ENCODE measurements at regions not wholly inside any gene's neighbourhood (a gene's known extent, or its start where the extent isn't known, plus 50 kb on each side); places are given as distances from the start of the nearest gene placed in this dataset.

DNA sequence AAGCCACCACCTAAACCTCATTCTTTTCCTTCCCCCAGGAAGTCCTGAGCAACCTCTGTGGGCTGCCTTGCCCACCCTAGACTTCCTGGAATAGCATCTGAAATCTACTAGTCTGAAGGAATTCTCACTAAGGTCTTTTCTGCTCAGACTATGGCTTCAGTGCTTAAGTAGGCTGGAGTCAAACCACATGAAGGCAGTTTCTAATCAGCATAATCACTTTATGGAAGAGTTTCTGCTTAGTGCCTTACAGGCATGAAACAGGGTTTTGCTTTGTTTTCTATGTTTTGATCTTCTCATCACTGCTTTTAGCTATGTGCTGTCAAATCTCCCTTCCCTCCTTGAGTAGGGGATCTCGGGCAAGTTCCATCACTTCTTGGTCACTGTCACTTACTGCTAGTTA lies 117.7 kb downstream of the WT1 start:
- no peak for DNase-seq (ENCODE audit: low read depth)

DNA sequence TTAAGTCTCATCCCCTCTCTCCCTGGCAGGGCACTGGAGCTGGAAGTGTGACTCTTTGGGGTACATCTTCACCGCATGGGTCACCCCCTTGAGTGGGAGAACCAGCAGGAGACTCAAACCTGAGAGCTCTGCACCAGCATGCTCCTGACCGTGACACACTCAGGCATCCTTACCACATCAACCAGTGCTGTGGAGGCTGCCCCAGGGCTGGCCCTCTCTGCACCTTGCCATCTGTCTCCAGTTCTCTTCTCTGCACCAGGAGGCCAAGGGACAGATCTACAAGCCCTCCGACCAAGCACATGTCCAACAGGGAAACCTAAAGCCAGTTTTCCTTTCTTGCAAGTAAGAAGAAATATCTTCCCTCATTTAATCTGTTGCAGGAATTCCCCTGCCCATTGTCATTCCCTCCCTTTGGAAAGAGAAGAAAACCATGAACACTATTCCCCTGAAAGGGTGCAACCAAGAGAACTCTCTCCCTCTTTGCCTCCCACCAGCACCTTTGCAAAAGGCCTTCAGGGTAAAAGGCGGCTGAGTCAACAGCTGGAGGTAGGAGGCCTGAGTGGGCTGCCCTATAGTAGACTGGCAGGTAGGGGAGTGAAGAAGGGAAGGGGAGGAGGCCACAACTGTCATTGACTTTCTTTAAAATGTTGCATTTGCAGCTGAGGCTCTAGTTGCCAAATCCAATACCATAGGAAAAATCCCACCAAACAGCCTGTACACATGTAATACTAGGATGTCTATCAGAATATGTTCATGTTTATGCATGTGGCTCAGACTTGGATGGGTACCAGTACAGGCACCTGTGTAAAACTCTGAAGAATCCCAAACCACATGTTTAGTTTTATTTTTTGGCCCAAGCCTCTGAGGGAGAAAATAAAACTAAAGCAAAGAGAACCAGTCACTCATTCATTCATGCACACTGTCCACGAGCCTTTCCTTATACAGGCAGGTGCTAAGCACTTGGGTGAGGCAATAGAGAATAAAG lies 117.0 kb downstream of the WT1 start:
- DNase-seq (ENCODE audit: low read depth): no peak

DNA sequence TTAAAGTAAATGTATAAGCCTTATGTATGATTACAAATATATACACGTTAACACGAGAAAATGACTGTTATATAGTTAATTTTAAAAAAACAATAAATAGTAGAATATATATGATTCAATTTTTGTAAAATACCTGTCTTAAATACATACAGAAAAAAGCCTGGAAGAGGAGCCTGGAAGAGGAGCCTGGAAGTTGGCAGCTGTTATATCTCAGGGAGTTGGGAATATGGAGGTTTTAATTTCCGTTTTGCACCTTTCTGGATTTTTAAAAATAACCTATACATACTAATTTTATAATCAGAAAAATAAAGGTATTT lies 111.6 kb downstream of the WT1 start:
- DNase-seq (ENCODE audit: low read depth): no peak

DNA sequence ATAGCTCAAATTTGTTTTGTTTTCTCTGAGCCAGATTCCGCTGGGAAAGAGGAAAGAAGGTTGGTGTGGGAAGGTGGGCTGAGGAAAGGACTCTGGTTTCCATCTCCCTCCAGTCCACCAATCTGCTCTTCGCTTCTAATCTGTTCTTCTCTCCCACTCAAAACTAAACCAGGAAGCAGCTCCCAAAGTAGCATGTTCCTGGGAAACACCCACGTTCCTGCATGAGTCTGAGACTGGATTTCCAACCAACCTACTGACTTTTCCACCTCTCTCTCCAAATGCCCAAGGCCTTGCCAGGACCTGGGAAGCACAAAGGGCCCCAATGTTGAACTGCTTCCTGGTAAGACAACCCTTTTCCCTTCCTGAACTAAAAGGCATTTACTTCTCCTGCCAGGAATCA lies 110.2 kb downstream of the WT1 start:
- DNase-seq (ENCODE audit: low read depth): no peak

DNA sequence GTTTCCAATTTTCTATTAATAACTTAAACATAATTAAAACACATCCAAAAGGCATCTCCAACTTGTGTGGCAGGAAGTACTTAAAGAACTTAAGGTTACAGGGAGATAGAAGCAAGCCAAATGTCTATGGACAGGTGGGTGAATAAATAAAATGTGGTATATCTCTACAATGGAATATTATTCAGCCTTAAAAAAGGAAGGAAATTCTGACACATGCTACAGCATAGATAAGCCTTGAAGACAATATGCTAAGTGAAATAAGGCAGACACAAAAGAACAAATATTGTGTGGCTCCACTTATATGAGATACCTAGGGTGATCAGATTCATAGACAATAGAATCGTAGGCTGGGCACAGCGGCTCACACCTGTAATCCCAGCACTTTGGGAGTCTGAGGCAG lies 109.6 kb downstream of the WT1 start:
- no peak for DNase-seq (ENCODE audit: low read depth)

DNA sequence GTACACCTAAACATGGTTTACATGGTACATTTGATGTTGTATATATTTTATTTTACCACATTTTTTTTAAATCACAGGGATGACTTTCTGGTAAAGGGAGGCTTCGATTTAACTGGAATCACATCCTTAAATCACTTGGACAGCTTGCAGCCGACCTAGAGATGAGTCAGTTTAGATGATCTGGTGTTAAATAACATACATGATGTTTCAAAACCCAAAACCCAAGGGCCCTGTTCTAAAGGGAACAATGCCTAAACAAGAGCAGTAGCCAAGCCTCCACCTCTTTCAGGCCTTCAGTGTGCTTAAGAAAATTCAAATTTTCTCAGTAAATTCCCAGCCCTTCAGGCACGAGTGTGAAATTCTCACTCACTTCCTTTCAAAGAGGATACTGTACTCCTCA lies 108.8 kb downstream of the WT1 start:
- DNase-seq (ENCODE audit: low read depth): no peak

DNA sequence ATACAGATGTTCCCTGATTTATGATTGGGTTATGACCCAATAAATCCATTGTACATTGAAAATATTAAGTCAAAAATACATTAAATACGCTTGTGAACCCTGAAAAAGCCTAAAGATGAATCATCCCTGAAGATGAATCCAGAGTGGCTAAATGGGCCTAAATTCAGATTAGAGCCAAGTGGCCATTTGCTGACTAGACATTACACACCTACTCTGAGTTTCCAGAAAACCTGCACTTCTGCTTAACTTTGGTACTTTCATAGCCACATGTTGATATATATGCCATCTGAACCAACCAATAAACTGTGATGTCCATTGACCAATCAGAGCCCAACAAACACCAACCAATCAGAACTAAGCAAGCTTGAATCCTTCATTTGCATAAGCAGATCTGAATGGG lies 106.9 kb downstream of the WT1 start:
- DNase-seq (ENCODE audit: low read depth): no peak

DNA sequence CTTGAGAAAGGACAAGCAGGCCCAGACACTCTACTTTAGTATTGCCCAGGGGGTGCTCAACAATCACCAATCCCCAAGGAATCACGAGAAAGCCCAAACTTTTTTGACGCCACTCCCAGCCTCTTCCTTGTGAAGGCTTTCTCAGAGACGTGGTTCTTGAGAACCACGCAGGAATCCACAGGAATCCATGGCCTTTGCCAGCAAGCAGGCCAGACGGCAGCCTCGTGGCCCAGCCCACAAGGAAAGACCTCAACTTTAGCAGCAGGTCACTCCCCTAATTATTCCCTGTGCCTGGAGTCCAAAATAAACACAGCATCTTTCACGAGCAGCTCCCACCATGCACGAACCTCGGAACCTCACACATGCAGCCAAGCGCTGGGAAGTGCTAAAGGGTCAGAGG lies 104.2 kb downstream of the WT1 start:
- no peak for DNase-seq (ENCODE audit: low read depth)

DNA sequence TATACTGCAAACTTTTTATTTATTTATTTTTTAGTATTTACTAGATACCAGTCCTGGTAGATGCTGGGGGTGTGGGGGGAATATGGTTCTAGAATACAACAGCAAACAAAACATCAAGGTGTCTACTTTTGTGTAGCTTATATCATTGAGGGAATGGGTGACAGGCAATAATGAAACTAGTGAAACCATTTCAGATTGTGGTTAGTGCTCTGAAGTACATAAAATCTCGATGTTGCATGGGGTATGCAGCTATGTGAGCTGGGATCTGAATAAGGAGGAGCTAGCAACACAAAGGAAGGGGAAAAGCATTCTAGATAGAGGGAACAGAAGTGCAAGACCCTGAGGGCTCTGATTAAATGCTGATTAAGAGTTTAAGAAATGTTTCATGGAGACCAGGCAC lies 103.5 kb downstream of the WT1 start:
- no peak for DNase-seq (ENCODE audit: low read depth)

DNA sequence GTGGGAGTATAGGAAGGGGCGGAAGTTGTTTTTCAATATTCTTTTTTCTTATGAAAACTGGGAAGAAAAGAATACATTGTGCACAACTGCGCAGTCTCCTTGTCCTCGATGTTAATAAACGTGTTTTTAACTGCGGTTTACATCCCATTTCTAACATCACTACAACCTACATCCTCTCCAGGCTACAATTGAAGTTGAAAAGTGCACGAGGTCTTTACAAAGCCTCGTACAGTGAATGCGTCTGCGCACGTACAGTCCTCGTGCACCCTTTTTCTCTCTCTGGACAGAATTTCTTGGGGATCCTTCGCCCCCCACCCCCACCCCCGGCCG lies 102.4 kb downstream of the WT1 start:
- no peak for DNase-seq (ENCODE audit: low read depth)

DNA sequence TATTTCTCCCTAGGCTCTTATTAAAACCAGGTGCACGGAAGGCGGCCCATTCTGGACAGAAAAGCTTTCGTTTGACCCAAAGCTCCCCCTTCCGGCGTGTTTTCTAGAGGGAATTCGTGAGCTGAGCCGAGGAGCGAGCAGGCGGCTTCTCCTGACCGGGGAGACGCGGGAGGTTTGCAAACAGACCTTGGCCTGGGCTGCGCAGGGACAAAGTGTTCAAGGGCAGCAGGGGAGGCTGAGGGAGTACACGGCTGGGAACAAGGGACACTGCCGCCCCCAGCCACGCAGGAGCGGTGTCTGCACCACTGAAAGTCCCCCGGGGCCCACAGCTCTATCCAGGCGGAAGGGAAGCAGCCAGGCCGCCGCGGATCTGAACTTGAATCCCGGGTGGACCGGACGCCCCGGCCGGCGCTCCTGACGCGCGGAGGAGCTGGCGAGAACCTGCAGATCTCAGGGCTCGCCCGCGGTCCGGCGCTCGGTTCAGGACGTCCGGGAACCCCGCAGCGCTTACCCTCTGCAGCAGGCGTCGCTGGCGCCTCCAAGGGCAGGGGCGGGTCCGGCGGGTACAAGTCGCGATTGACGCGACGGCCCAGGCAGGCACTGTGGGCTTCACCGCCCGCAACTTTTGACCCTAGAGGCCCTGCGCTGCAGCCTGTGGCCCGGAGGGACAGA lies 101.9 kb downstream of the WT1 start:
- no peak for DNase-seq (ENCODE audit: low read depth)

DNA sequence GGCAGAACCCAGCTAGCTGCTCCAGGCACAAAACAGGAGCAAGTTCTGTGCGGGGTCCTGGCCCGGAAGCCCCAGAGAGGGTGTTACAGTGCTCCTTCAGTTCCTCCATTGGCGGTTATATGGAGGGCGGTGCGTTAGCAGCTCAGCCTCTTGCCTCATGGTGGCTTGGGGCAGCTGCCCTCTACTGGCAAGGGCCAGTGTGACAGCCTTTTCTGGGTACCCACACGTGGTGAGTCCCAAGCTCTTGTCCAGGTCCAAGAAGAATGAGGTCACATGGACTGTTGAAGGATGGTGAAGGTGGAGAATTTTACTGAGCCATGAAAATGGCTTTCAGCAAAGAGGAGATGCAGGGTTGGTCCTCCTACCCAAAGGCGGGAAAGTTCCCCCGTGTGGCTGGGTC lies 100.5 kb downstream of the WT1 start:
- DNase-seq (ENCODE audit: low read depth): no peak

All from GM04503 (cell line).